GM18867 (cell line): ENCODE measurements at regions not wholly inside any gene's neighbourhood (a gene's known extent, or its start where the extent isn't known, plus 50 kb on each side); places are given as distances from the start of the nearest gene placed in this dataset.

Source experiments
- ATAC-seq: cut with Tn5 transposase; IDR thresholded peaks from one replicate; pipeline ENCODE4 v1.9.1; 2021; ENCODE audit warnings: mild to moderate bottlenecking, moderate library complexity; ENCODE audit not compliant: unreplicated experiment

DNA sequence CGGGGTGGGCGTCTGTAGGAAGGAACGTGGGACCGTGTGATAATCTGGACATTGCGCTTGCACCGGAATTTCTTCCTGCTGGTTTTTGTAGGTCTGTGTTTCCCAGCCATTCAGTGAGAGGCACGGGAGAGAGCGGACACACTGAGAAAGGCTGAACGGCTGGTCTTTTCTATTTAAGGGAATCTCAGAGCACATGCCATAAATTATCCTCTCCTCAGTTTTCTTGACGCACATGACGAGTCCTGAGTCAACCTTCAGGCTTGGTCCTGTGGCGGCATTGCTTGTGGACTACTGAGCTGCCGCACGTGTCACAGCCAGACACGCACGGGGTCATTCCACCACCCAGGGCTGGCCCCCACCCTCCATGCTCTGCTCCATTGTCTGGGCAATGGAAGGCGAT is 519.3 kb upstream of the ID2 start:
- no peak for ATAC-seq

DNA sequence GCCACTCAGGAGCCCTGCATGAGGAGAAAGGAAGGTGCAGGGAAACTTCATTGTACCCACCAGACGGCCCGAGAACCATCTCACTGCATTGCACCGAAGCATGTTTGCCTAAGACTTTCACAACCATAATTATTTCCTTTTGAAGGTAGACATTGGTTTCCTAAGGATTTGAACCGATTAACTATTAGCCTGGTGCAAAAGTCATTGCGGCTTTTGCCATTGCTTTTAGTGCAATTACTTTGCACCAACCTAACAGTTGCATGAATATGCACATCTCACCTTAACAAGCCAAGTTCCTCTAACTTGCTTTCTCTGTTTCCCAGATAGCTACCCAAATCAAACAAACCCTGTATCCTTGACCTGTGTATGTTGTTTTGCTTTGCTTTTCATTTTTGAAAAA is 516.3 kb upstream of the ID2 start:
- no peak for ATAC-seq

DNA sequence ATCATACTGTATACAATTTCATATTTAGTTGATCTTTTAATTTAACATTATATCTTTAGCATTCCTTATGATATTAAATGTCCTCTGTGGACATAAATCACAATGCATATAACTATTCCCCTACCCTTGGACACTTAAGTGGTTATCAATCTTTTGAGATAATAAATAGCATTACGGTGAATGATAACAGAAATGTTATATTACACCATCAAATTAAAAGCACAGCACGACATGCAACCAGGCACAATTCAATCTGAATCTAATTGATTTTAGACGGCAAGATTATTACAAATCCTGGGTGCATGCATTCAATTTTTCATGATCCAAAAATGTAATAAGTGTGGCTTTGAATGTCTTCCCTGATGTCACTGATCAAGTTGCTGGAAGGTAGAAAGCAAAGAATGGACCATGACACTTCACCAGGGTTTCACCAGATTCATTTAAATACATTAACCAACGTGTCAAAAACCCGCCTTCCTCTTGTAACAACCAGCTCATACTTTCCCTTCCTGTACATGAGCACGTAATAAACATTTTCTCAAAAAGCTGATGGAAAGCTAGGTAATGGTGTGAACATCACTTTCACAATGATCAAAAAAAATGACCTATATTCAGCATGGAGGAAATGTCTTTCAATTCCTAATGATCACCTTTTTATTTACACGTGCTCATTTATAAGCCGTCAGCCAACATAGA is 513.7 kb upstream of the ID2 start:
- peak; percentile 42 for ATAC-seq

DNA sequence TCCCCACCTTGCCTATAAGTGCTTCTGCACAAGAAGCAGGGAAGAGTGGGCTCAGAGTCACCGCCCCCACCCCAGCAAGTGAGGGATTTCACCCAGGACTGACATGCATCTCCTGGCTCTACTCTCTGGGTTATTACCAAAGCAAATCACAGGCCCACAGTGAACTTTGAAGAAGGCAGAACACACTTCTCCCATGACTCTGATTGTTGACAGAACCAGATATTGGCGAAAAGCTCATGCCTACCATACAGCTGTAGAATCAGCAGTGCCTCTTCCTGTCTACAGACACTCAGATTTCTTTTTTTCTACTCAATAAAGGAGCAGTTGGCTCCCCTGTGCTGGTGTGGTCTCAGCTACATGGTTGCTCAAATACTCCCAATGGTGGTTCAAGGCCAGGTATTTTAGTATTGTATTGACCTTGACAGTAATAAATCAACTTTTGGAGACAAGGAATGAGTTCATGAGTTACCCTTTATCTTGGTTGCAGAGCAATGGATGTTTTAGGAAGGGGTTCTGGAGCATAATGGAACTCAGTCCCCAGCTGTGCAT is 512.9 kb upstream of the ID2 start:
- no peak for ATAC-seq

DNA sequence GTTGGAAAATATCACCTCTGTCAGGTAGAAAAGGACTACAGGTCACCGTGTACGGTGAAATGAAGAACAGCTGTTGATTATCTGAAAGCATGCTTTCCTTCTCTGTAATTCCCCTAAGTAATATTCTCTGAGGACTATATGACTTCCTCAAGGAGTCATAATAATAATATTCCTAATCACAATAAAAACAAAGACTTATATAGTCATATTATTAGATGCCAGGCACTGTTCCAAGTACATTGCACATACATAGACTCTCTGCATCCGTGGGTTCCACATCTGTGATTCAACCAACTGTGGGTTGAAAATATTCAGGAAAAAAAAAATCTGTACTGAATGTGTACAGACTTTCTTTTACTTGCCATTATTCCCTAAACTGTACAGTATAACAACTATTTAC is 512.4 kb upstream of the ID2 start:
- no peak for ATAC-seq

DNA sequence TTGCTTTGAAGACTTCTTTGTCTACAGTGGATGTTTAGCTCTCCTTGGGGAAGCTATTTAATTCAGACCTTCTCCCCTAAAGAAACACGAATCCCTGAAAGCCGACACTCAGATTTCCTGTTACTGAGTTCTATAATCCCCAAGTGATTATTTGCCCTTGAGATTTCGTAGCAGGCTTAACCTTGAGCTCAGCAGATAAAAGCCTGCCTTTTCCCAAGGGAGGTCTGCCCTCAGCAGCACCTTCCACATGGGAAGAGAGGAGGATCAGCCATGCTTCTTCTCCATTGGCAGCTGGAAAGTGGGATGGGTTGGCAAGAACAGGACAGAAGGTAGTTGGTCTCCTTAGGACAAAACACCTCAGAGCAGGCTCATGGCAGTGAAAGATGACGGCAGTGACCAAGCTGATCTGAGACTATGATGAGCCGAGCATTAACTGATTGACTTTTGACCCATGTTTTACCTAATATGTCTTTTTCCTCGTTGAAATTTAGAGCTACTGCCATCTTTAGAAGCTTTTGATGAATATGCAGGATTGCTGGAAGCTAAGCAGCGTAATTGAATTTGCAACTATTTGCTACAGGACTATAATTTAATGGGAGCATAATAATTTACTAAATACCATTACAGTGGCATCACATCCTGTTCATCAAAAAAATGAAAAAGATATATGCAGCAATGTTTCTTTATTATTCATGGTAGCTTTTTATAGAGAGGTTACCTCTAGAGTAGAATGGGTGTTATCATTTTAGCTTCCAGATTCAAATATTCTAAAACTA is 511.1 kb upstream of the ID2 start:
- ATAC-seq = no peak

DNA sequence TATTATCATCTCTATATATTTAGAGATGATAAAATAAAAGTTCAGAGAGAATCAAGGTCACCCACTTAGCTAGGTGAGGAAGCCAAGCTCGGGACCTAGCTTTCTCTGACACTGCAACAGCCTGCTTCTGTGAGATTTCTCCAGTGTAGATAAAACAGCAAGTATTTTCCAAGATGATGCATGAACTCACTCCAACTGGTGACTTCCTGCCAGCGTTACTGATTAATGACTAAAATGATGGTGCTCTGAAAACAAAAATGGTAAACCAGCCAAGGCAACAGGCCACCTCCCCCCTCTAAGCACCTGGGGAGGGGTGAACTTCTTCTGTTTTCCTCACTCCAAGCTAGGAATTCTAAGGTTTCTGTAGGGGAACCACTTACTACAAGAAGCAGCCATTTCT is 510.2 kb upstream of the ID2 start:
- no peak for ATAC-seq

DNA sequence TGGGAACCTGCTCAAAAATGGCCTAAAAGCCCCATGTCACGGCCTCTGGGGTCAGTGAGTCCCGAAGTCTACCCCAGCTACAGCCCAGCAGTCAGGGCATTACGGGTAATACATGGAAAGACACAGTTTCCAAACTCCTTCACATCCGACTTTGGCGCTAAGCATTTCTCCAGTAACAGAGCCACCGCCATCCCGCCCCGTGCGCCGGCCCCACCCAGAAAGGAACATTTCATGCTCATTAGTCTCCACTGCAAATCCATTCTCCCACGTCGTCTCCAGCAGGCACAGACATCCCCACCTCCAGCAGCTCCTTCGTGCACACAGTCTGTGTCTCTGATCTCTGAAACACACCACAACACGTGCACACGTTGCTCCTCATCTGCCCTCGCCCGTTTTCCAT is 509.2 kb upstream of the ID2 start:
- ATAC-seq = no peak

DNA sequence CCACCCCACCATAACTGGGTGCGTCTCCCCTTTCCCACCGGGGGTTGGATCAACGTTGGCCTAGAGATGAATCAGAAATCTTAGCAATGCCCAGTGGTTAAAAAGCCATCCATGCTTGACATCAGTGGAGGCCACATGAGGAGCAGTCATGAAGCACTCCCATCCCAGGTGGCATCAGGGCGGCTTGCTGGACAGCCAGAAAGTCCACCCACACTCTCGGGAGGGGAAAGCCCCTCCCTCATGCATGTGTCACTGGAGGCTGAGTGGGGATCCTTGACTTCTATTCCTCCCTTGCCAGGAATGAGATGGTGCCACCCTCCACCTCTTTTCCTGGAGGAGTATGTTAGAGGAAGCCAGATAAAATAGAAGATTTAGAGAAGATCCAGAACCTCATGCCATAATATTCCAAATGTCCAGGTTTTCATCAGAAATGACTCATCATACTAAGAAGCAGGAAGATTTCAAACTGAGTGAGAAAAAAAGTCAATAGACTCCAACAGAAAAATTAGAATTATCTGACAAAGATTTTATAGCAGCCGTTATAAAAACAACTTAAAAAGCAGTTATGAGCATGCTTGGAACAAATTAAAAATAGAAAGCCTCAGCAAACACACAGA is 507.1 kb upstream of the ID2 start:
- ATAC-seq = no peak

DNA sequence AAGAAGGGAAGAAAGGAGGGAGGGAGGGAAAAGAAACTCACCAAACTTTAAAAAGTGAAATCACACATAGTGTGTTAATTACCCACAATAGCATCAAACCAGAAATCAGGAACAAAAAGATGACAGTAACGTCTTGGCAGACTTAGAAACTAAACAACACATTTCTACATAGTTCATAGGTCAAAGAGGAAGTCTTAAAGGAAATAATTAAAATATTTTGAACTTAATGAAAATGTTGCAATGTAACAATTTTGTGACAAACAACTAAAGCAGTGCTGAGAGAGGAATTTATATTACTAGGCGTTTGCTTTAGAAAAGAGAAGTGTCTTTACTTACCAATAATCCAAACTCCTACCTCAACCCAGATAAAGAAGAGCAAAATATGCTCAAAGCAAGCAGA is 505.0 kb upstream of the ID2 start:
- ATAC-seq = no peak

DNA sequence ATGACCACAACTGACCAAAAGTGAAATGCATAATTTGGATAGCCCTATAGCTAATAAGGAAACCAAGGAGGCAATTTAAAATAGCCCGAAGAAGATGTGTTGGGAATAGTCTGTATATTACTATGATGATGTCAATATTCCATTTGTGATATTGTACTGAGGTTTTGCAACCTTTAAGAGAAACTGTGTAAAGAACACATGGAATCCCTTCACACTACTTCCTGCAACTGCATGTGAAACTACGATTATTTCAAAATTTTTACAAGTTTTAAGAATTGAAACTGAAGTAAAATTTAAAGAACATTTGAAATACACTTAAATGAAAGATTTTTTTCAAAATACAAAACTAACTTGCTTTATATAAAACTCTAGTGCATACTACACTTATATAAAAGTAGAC is 504.3 kb upstream of the ID2 start:
- no peak for ATAC-seq

DNA sequence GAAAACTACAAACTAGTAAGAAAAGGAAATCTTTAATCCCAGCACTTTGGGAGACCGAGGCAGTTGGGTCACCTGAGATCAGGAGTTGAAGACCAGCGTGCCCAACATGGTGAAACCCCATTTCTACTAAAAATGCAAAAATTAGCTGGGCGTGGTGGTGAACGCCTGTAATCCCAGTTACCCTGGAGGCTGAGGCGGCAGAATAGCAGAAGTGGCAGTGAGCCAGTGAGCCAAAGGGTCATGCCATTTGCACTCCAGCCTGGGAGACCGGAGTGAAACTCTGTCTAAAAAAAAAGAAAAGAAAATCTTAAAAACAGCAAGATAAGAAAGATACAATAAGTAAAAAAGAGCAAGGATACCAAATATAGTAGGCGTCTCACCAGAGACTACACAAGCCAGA is 502.9 kb upstream of the ID2 start:
- ATAC-seq = no peak

DNA sequence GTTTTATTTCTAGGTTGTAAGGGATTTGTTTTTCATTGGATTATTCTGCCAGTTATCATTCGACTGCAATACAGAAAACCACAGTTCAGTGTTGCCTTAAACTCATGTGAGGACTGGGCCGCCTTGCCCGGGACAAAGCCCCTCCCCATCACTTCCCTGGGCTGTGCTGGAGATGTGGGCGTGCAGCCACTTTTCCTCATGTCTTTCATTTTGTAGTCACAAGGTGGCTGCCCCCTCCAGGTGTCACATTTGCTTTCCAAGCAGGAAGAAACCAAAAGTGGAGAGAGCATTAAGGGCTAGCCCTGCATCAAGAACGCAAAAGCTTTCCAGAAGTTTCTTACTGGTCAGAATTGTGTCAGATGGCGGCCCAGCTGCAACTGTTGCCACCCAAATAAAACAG is 492.5 kb upstream of the ID2 start:
- no peak for ATAC-seq

DNA sequence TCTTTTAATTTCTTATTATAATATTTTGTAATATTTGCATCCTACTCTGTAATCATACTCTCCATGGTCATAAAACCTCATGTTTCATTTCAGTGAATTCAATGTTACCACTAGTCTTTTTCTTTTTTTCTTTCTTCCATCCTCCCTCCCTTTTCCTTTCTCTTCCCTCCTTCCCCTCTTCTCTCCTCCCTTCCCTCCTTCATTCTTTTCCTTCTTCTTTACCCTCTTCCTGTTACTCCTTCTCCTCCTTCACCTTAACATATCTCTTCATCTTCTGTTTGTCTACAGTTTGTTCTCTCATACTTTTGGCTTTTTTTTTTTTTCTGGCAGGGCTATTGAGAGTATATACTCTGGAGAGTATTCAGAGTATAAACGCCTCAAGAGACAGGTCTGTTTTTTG is 491.6 kb upstream of the ID2 start:
- no peak for ATAC-seq

DNA sequence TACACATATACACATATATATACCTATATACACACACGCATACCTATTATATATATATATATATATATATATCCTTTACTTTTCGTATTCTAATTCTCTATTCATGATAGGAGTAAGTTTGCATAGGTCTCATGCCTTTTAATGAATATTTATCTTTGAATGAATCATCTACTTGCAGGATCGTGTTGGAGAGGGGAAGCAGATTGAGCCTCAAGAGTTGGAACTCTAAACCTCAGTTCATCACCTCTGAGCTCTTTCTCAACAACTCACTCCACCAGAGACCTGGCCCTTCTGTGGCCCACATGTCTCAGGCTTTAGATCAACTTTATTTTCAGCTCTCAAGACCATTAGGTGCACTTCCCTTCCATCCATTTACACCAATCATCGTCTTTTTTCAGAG is 490.4 kb upstream of the ID2 start:
- no peak for ATAC-seq

DNA sequence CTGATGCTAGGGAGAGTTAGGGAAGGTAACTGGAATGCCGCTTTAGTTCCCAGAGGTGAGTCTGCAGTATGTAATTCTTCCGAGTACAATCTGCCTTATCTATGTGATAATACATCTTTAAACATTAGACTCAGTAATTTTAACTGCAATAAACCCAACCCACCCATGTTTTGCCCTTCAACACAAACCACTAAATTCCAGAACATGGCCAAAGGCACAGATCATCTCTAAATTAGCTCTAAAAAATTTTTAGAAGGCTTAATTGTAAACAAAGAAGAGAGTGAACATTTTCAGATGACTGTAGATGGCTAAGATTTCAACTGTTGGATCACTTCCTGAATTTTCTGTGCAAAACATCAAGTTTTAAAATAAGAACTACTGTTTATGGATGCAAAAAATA is 488.7 kb upstream of the ID2 start:
- ATAC-seq = no peak

DNA sequence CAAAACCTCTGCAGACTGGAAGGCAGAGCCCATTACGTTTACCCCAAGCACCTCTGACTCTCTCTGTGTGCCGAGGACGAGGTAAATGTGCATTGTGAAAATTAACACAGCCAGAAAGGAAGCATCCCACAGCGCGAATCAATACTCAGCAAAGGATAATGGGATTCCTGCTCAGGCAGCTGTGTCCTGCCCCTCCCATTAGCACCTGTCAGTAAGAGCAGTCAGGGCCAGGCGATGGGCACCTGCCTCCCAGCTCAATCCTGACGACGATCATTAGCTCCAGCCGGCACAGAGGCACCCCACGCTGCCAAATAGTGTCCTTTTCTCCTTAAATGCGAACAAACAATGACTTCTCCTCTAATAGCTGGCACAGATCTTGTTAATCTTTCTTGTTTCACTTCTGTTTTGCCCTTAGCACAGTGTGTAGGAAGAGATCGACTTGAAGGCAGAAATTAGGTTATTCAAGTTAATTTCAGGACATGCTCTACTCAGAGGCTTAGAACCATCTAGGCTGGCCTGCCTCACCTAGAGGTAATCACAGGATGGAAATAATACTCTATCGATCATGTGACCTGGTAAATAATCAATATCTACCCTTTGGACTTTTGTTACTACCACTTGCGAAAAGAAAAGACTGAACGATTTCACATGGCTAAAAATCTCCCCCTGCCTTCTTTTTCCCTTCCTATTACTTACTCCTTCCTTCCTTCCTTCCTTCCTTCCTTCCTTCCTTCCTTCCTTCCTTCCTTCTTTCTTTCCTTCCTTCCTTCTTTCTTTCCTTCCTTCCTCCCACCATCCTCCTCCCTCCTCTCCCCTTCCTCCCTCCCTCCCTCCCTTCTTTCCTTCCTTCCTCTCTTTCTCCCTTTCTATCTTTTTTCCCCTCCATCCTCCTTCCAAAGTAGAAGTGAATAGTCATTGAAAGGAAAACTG is 487.9 kb upstream of the ID2 start:
- no peak for ATAC-seq

DNA sequence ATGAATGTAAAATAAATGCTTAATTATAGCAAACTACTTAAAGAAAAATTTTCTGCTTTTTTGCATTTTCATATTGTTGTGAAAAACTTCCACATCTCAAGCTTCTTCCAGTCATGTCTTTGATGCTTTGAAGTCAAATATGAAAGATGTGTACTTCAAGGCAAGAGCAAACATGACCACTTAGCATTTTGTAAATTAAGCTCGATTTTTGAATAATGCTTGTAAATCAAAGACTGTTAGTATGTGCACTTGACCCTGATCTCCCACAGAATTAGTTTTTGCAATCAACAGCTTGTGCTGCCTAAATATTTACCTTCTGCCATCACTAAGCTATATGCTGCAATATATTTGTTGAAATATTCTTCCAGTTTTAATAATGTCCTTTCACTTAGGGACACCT is 486.1 kb upstream of the ID2 start:
- no peak for ATAC-seq

DNA sequence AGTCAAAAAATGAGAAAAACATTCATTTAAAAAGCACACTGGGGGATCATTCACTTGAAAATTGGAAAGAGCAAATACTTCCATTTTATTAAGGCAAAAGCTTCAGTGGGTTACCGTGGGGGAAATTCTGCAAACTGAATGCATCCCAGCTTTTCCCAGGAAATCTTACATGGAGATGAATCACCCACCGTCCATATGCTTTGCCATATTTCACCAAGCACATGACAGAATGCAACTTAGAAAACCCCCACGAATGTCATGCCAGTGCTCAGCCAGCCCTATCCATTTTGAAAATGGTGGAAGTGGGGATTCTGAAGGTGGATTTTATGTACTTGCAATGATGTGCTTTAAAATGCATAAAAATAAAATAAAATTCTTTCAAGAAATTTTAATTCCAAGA is 485.5 kb upstream of the ID2 start:
- ATAC-seq = no peak

DNA sequence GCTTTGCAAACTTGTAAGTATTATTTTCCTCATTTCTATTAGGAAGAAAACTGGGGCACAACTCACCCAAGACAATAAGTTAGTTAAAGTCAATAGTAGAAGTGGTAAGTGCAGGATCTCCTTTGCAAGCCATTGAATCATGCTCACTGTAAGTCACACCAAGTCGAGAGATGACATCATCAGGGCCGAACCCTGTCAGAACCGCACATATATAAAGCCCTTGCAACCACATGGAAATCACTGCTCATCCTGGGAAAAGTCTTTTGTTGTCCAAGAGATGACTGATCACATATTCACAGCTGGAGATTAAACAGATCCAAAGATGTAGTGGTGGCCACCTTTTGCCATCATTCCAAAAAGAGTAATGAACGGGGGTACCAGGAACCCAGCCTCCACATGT is 484.8 kb upstream of the ID2 start:
- ATAC-seq = no peak

DNA sequence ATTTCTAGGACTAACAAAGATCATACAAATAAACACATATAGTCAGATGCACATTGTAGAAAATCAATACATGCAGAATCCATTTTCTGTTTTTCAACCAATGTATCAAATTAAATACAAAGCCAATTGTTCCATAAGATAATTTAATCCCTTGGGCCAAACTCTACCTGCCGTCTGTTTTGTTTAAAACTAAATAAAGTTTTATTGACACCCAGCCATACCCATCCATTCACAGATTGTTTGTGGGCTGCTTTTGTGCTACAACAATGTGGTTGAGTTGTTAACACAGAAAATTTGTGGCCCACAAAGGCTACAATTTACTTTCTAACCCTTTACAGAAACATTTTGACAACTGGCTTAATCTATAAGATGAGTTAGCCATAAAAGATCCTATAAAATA is 484.0 kb upstream of the ID2 start:
- ATAC-seq = no peak
